Inferior parietal cortex (tissue), 1 donor: ENCODE measurements at regions not wholly inside any gene's neighbourhood (a gene's known extent, or its start where the extent isn't known, plus 50 kb on each side); places are given as distances from the start of the nearest gene placed in this dataset.

Experiments used
- DNase-seq: peaks from one replicate; pipeline ENCODE4 v3.0.0-alpha.2; 2016; ENCODE audit errors: extremely low spot score

- DNase-seq, result no peak
Measured at GRCh38 chr4:160217352-160217751, 1114.5 kb downstream of the RAPGEF2 start.

- DNase-seq, result no peak
Measured at GRCh38 chr4:160224049-160224448, 1121.2 kb downstream of the RAPGEF2 start.

- DNase-seq, result no peak
Measured at GRCh38 chr4:160233141-160233540, 1130.3 kb downstream of the RAPGEF2 start.

GRCh38 chr4:160235285-160235684 lies 1132.4 kb downstream of the RAPGEF2 start:
- DNase-seq, result no peak

GRCh38 chr4:160235771-160236170 lies 1132.9 kb downstream of the RAPGEF2 start:
- DNase-seq, result no peak

- DNase-seq, result no peak
Measured at GRCh38 chr4:160238790-160239189, 1135.9 kb downstream of the RAPGEF2 start.

- DNase-seq, result no peak
Measured at GRCh38 chr4:160247091-160247656, 1144.3 kb downstream of the RAPGEF2 start.

GRCh38 chr4:160251522-160252170 lies 1148.8 kb downstream of the RAPGEF2 start:
- no peak for DNase-seq

GRCh38 chr4:160257318-160257717 lies 1154.4 kb downstream of the RAPGEF2 start:
- no peak for DNase-seq

GRCh38 chr4:160265014-160265413 lies 1162.1 kb downstream of the RAPGEF2 start:
- DNase-seq, result no peak

GRCh38 chr4:160265836-160266235 lies 1163.0 kb downstream of the RAPGEF2 start:
- DNase-seq, result no peak

- no peak for DNase-seq
Measured at GRCh38 chr4:160276785-160277325, 1174.0 kb downstream of the RAPGEF2 start.

- no peak for DNase-seq
Measured at GRCh38 chr4:160283081-160283480, 1180.2 kb downstream of the RAPGEF2 start.

- no peak for DNase-seq
Measured at GRCh38 chr4:160284516-160284915, 1181.6 kb downstream of the RAPGEF2 start.

GRCh38 chr4:160286051-160286450 lies 1183.2 kb downstream of the RAPGEF2 start:
- no peak for DNase-seq

- DNase-seq, result no peak
Measured at GRCh38 chr4:160296476-160296875, 1193.6 kb downstream of the RAPGEF2 start.

GRCh38 chr4:160299177-160299576 lies 1196.3 kb downstream of the RAPGEF2 start:
- no peak for DNase-seq

GRCh38 chr4:160299608-160300007 lies 1196.7 kb downstream of the RAPGEF2 start:
- no peak for DNase-seq

GRCh38 chr4:160316036-160316435 lies 1213.2 kb downstream of the RAPGEF2 start:
- DNase-seq, result no peak

GRCh38 chr4:160318567-160319220 lies 1215.8 kb downstream of the RAPGEF2 start:
- DNase-seq, result no peak

GRCh38 chr4:160319221-160319867 lies 1216.5 kb downstream of the RAPGEF2 start:
- no peak for DNase-seq

GRCh38 chr4:160319868-160320260 lies 1217.0 kb downstream of the RAPGEF2 start:
- DNase-seq, result no peak
